Activated CD4-positive, alpha-beta T cell treated with anti-CD3 and anti-CD28 coated beads, Interleukin-2, amount 10 ng/mL, durations not matched to agents 24 days and 14 days (primary cell): ENCODE measurements at regions not wholly inside any gene's neighbourhood (a gene's known extent, or its start where the extent isn't known, plus 50 kb on each side); places are given as distances from the start of the nearest gene placed in this dataset.
A peak's percentile ranks its signal among the peaks of the same experiment; 100 is the strongest.
"Not testable (repeated sequence)": the region's sequence is repeated elsewhere in the genome, so short reads cannot be mapped to it uniquely, and the experiment has no call there.

Experiments
- DNase-seq: peaks from one replicate; pipeline ENCODE4 v3.0.0; 2022
- H3K27ac Mint-ChIP-seq: one replicate; pipeline ENCODE4 v1.8.0; 2022; ENCODE audit warnings: mild to moderate bottlenecking, mixed read lengths
- H3K27me3 Mint-ChIP-seq: one replicate; pipeline ENCODE4 v1.8.0; 2022; ENCODE audit warnings: mixed read lengths
- H3K36me3 Mint-ChIP-seq: one replicate; pipeline ENCODE4 v1.8.0; 2022; ENCODE audit warnings: low read depth, mild to moderate bottlenecking, mixed read lengths
- H3K4me1 Mint-ChIP-seq: one replicate; pipeline ENCODE4 v1.8.0; 2021; ENCODE audit warnings: mixed read lengths
- H3K4me3 Mint-ChIP-seq: one replicate; pipeline ENCODE4 v1.8.0; 2022; ENCODE audit warnings: mild to moderate bottlenecking, moderate library complexity, mixed read lengths
- H3K9me3 Mint-ChIP-seq: one replicate; pipeline ENCODE4 v1.8.0; 2021; ENCODE audit warnings: mixed read lengths
- intact Hi-C: fragments of 100-400 bp; cut with micrococcal nuclease; formaldehyde crosslinking; loops from one replicate; pipeline ENCODE4 v1.15.1; 2023

- no peaks in the 10 kb centered on the region for H3K9me3 Mint-ChIP-seq
- intact Hi-C loops: no loop called here
- H3K4me3 Mint-ChIP-seq: no peak overlapping the region
- peaks cover 5% of the 10 kb centered on the region for H3K27me3 Mint-ChIP-seq
- H3K4me1 Mint-ChIP-seq: no peaks in the 10 kb centered on the region
- no peak for DNase-seq
- H3K27ac Mint-ChIP-seq: no peak overlapping the region
- H3K36me3 Mint-ChIP-seq: no peaks in the 10 kb centered on the region
These were observed 141.9 kb upstream of the CXADR start for GRCh38 chr21:17370916-17371315.

GRCh38 chr21:17371450-17371849 lies 141.4 kb upstream of the CXADR start:
- Mint-ChIP-seq H3K27me3 (peaks cover 5% of the 10 kb centered on the region), H3K4me1 (no peaks in the 10 kb centered on the region), H3K4me3 (no peak overlapping the region), H3K27ac (no peak overlapping the region), H3K9me3 (no peaks in the 10 kb centered on the region), H3K36me3 (no peaks in the 10 kb centered on the region)
- intact Hi-C loops: no loop called here
- no peak for DNase-seq

DNA sequence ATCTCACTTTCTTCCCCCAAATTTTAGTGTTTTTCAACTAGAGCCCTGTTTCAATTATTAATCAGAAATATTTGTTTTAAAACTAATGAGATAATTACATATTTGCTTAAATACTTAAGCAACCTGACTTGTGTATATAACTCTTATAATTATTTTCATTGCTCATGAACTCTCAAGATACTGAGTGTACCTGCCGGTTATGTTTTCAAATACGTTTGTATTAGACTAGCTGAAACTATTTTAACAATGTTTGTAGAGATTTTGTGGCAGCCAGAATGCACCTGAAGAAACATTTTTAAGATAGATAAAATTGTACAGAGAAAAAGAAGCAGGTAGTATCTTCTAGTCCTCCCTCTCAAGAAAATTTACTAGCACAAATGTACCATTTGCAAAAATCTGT lies 140.6 kb upstream of the CXADR start:
- Mint-ChIP-seq H3K27me3 (peaks cover 5% of the 10 kb centered on the region), H3K4me1 (no peaks in the 10 kb centered on the region), H3K36me3 (no peaks in the 10 kb centered on the region), H3K27ac (no peak overlapping the region), H3K4me3 (no peak overlapping the region), H3K9me3 (no peaks in the 10 kb centered on the region)
- intact Hi-C loops: no loop called here
- no peak for DNase-seq

DNA sequence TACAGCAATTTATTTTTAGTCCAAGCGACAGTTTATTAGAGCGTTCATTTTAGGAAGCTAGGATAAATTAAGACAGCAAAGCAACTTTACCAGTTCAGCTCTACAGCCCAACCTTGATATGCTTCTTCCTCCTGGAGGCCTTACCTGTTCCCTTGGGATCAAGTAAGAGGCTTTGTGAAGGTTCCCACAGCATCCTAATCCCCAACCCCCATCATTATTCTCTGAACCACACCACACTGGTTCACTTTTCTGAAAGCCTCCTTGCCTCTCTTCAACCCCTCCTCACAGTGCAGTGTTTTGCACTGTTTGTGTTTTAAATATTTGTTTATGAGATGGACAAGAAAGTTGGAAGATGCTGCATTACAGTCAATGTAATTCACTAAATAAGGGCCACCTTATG lies 126.3 kb upstream of the CXADR start:
- H3K36me3 Mint-ChIP-seq: no peaks in the 10 kb centered on the region
- no peak overlapping the region for H3K4me3 Mint-ChIP-seq
- H3K27ac Mint-ChIP-seq: no peak overlapping the region
- intact Hi-C loops: loop anchor here (10.0 kb wide), 1 partner anchor 518 kb away; no protein-coding TSS in a partner anchor
- peaks cover 3% of the 10 kb centered on the region for H3K27me3 Mint-ChIP-seq
- peak; percentile 45 for DNase-seq
- no peaks in the 10 kb centered on the region for H3K9me3 Mint-ChIP-seq
- H3K4me1 Mint-ChIP-seq: no peaks in the 10 kb centered on the region

GRCh38 chr21:17387030-17387617 lies 125.7 kb upstream of the CXADR start:
- intact Hi-C loops: loop anchor here (10.0 kb wide), 1 partner anchor 518 kb away; no protein-coding TSS in a partner anchor
- Mint-ChIP-seq H3K27me3 (peaks cover 3% of the 10 kb centered on the region), H3K36me3 (no peaks in the 10 kb centered on the region), H3K27ac (no peak overlapping the region), H3K4me3 (no peak overlapping the region), H3K9me3 (no peaks in the 10 kb centered on the region), H3K4me1 (no peaks in the 10 kb centered on the region)
- peak; percentile 85 for DNase-seq

- no peak overlapping the region for H3K4me3 Mint-ChIP-seq
- peaks cover 3% of the 10 kb centered on the region for H3K27me3 Mint-ChIP-seq
- no peaks in the 10 kb centered on the region for H3K9me3 Mint-ChIP-seq
- DNase-seq: peak; percentile 51
- no peaks in the 10 kb centered on the region for H3K36me3 Mint-ChIP-seq
- no peak overlapping the region for H3K27ac Mint-ChIP-seq
- no peaks in the 10 kb centered on the region for H3K4me1 Mint-ChIP-seq
- intact Hi-C loops: loop anchor here (10.0 kb wide), 1 partner anchor 517 kb away; no protein-coding TSS in a partner anchor
These were observed 124.6 kb upstream of the CXADR start for GRCh38 chr21:17388226-17388625.

DNA sequence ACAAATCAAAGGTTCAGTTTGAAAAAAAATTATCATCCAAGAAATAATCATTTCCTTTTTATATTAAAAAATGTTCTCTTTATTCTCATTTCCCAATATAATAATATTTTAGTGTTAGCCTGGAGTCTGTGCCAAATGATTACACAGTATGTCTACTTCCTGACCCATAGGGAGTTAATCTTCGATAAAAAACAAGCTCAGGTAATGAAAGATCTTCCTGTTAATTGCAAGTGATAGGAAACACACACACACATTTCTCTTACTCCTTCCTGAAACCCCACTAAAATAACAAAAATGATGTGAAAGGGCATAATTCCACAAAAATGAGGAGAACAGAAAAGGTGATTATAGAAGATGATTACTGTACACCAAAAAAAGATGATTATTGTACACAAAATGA lies 123.5 kb upstream of the CXADR start:
- Mint-ChIP-seq H3K27me3 (peaks cover 3% of the 10 kb centered on the region), H3K4me3 (no peak overlapping the region), H3K27ac (no peak overlapping the region), H3K4me1 (no peaks in the 10 kb centered on the region), H3K36me3 (no peaks in the 10 kb centered on the region), H3K9me3 (no peaks in the 10 kb centered on the region)
- intact Hi-C loops: loop anchor here (10.0 kb wide), 1 partner anchor 515 kb away; no protein-coding TSS in a partner anchor
- DNase-seq: no peak

GRCh38 chr21:17390569-17390968 lies 122.3 kb upstream of the CXADR start:
- DNase-seq: peak; percentile 1
- H3K9me3 Mint-ChIP-seq: no peaks in the 10 kb centered on the region
- H3K36me3 Mint-ChIP-seq: no peaks in the 10 kb centered on the region
- H3K4me3 Mint-ChIP-seq: no peak overlapping the region
- no peak overlapping the region for H3K27ac Mint-ChIP-seq
- peaks cover 3% of the 10 kb centered on the region for H3K27me3 Mint-ChIP-seq
- H3K4me1 Mint-ChIP-seq: no peaks in the 10 kb centered on the region
- intact Hi-C loops: no loop called here

- intact Hi-C loops: no loop called here
- no peaks in the 10 kb centered on the region for H3K4me1 Mint-ChIP-seq
- H3K4me3 Mint-ChIP-seq: no peak overlapping the region
These were observed 121.0 kb upstream of the CXADR start for GRCh38 chr21:17391811-17392340.

GRCh38 chr21:17393413-17393812 lies 119.4 kb upstream of the CXADR start:
- peaks cover 4% of the 10 kb centered on the region for H3K27me3 Mint-ChIP-seq
- no peak overlapping the region for H3K27ac Mint-ChIP-seq
- no peaks in the 10 kb centered on the region for H3K36me3 Mint-ChIP-seq
- no peaks in the 10 kb centered on the region for H3K4me1 Mint-ChIP-seq
- no peak overlapping the region for H3K4me3 Mint-ChIP-seq
- no peaks in the 10 kb centered on the region for H3K9me3 Mint-ChIP-seq
- DNase-seq: peak; percentile 44
- intact Hi-C loops: no loop called here

More at GRCh38 chr21:17391811-17392340, 121.0 kb upstream of the CXADR start:
- Mint-ChIP-seq H3K9me3 (no peaks in the 10 kb centered on the region), H3K36me3 (no peaks in the 10 kb centered on the region), H3K27me3 (peaks cover 2% of the 10 kb centered on the region), H3K27ac (no peak overlapping the region)
- peak; percentile 26 for DNase-seq

DNA sequence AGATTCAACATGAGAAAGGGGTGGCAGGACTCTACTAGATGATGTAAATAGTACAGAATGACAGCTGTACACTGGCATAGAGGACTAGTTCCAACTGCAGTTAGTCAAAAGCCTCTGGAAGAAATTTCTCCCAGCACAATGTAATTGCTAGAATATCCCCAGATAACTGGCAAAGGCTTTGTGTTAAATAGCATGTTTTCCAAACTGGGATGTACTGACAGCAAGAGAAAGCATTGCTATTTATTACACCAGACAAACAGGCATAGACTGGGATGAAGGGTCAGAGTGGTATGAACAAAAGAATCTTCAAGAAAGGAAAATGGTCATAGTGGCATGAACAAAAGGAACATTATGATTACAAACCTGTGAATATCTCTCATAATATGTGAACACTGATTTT lies 115.9 kb upstream of the CXADR start:
- Mint-ChIP-seq H3K36me3 (no peaks in the 10 kb centered on the region), H3K4me1 (no peaks in the 10 kb centered on the region), H3K27me3 (peaks cover 2% of the 10 kb centered on the region), H3K9me3 (no peaks in the 10 kb centered on the region), H3K27ac (no peak overlapping the region), H3K4me3 (no peak overlapping the region)
- intact Hi-C loops: no loop called here
- no peak for DNase-seq

DNA sequence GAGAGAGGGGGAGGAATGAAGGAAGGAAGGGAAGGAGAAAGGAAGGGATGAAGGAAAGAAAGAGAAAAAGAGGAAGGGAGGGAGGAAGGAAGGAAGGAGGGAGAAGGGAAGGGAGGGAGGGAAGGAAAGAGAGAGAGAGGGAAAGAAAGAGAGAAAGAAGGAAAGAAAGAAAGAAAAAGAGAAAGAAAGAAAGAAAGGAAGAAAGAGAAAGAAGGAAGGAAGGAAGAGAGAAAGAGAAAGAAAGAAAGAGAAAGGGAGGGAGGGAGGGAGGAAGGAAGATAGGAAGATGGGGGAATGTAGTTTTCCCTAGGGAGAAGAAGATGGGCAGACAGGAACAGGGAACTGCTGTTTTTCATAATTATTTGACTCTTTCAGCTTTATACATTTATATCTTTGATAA lies 115.1 kb upstream of the CXADR start:
- intact Hi-C loops: no loop called here
- no peak for DNase-seq
- no peaks in the 10 kb centered on the region for H3K9me3 Mint-ChIP-seq
- no peaks in the 10 kb centered on the region for H3K36me3 Mint-ChIP-seq
- peaks cover 2% of the 10 kb centered on the region for H3K27me3 Mint-ChIP-seq
- no peaks in the 10 kb centered on the region for H3K4me1 Mint-ChIP-seq
- H3K4me3 Mint-ChIP-seq: no peak overlapping the region
- H3K27ac Mint-ChIP-seq: no peak overlapping the region

GRCh38 chr21:17398954-17399353 lies 113.9 kb upstream of the CXADR start:
- H3K27me3 Mint-ChIP-seq, DNase-seq, H3K36me3 Mint-ChIP-seq, H3K9me3 Mint-ChIP-seq, H3K27ac Mint-ChIP-seq, intact Hi-C loops, H3K4me3 Mint-ChIP-seq, H3K4me1 Mint-ChIP-seq: not testable (repeated sequence)

- Mint-ChIP-seq H3K9me3 (peaks cover 3% of the 10 kb centered on the region), H3K36me3 (no peaks in the 10 kb centered on the region), H3K27me3 (no peaks in the 10 kb centered on the region), H3K4me3 (no peak overlapping the region), H3K4me1 (no peaks in the 10 kb centered on the region), H3K27ac (no peak overlapping the region)
- intact Hi-C loops: no loop called here
- no peak for DNase-seq
These were observed 109.9 kb upstream of the CXADR start for GRCh38 chr21:17402937-17403336.

DNA sequence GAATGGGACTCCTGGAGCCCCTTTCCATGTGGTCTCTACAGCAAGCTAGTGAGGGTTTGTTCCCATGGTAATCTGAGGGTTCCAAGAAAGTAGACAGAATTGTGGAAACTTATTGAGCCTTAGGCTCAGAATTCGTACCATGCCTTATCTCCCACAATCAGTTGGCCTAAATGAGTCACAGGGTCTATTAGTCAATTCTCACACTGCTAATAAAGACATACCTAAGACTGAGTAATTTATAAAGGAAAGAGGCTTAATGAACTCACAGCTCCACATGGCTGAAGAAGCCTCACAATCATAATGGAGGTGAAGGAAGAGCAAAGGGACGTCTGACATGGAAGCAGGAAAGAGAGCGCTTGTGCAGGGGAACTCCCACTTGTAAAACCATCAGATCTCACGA lies 106.6 kb upstream of the CXADR start:
- DNase-seq: no peak
- intact Hi-C loops: no loop called here
- H3K36me3 Mint-ChIP-seq: no peaks in the 10 kb centered on the region
- H3K27ac Mint-ChIP-seq: no peak overlapping the region
- no peaks in the 10 kb centered on the region for H3K27me3 Mint-ChIP-seq
- peaks cover 3% of the 10 kb centered on the region for H3K9me3 Mint-ChIP-seq
- no peaks in the 10 kb centered on the region for H3K4me1 Mint-ChIP-seq
- H3K4me3 Mint-ChIP-seq: no peak overlapping the region
